ENCODE measurements at regions not wholly inside any gene's neighbourhood (a gene's known extent, or its start where the extent isn't known, plus 50 kb on each side); places are given as distances from the start of the nearest gene placed in this dataset.
"Not testable (repeated sequence)": the region's sequence is repeated elsewhere in the genome, so short reads cannot be mapped to it uniquely, and the experiment has no call there.

- TF ChIP-seq PREB (CRISPR knock-in tag; IDR thresholded peaks at IDR 0.05; ENCODE audit: borderline replicate concordance); FOXP4 (CRISPR knock-in tag; IDR thresholded peaks at IDR 0.05); CTCF (IDR thresholded peaks at IDR 0.05); GABPB1 (CRISPR knock-in tag; IDR thresholded peaks at IDR 0.05); ATF6 (CRISPR knock-in tag; IDR thresholded peaks at IDR 0.05): not testable (repeated sequence)
Measured at GRCh38 chr11:3512751-3513150, 129.0 kb downstream of the ART5 start.

Data from WTC11 (cell line).